Right lung (tissue), 2 donors: ENCODE measurements at regions not wholly inside any gene's neighbourhood (a gene's known extent, or its start where the extent isn't known, plus 50 kb on each side); places are given as distances from the start of the nearest gene placed in this dataset.
A peak's percentile ranks its signal among the peaks of the same experiment; 100 is the strongest.
"Not testable (repeated sequence)": the region's sequence is repeated elsewhere in the genome, so short reads cannot be mapped to it uniquely, and the experiment has no call there.

ENCODE experiments used
- DNase-seq, 2 donors: peaks; one replicate each; pipeline ENCODE4 v3.0.0-alpha.2; 2013

DNA sequence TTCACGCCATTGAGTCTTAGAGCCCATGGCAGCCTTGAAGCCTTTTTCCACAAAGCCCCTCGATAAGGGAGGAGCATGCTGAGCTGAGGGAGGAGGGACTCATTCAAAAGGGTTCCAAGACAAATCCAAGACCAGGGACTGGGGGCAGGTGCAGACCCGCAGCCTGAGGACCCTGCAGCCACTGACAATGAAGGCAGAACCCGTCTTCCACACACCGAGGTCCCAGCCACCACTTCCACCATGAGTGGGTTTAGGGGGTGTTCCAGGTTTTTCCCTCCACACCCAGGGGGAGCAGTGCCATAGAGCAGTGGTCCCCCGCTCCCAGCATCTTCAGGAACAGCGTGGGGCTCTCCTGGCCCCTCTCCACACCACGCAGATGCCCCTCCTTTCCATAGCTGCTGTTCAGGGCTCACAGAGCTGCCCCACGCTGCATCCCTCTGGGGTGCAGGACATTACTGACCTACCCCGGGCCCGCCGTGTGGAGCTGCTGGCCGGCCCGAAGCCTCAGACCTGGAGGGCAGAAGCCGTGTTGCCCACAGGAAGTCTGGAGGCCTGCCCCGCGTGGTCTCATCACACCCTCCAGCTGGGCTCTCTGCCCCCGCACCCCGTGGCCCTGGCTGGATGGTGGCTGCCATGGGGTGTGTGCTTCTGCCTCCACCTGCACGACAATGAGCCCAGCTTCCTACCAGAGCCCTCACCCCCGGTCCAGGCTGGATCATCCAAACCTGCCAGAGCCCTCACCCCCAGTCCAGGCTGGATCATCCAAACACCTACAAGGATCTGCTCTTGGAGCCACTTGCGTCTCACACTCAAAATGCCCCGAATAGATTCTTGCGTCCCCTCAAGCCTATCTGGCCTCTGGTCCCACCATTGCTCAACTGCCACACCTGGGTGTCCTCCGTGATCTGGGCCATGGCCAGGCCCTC lies 220.0 kb upstream of the TCERG1L start:
- DNase-seq, result no peak

DNA sequence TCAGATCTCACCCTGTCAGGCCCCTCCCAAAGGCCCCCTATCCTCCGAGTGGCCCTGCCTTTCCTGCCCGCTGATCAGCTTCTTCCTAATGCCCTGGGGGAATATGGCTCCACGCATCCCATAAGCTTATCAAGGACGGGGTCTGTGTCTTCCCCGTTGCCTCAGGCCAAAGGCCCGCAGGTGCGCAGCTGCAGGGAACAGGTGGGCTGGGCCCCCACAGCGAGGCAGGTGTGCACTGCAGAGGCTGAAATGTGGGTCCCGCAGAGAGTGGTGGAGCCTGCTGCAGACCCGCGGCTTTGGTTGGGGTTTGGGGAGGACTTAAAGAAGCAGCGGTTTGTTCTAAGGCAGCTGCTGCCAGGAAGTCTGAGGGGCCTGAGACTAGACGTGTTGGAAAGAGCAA lies 220.8 kb upstream of the TCERG1L start:
- DNase-seq, result no peak

DNA sequence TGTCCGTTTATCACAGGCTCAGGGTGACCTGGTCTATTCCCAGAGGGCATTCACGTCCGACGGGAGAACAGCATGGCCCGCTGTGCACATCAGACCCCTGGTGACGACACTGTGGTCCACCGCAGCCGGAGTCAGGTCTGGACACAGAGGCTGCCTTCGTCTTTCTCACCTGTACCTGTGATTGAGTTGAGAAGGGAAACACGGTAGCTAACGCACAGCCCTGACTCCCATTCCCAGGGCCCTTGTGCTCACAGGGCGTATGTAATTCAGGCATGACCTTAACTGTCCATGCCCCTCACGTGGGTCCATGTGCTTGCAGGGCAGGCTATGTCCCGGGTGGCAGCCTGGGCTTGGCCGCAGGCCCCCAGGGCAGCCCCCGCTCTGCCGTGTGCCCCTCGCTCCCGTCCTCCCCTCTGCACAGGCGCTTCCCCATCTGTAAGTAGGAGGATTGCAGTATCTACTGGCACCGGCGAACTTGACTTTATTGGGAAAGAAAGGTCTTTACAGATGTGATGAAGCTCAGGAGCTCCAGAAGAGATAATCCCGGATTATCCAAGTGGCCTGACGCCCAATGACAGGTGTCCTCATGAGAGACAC lies 221.3 kb upstream of the TCERG1L start:
- DNase-seq, result no peak

DNA sequence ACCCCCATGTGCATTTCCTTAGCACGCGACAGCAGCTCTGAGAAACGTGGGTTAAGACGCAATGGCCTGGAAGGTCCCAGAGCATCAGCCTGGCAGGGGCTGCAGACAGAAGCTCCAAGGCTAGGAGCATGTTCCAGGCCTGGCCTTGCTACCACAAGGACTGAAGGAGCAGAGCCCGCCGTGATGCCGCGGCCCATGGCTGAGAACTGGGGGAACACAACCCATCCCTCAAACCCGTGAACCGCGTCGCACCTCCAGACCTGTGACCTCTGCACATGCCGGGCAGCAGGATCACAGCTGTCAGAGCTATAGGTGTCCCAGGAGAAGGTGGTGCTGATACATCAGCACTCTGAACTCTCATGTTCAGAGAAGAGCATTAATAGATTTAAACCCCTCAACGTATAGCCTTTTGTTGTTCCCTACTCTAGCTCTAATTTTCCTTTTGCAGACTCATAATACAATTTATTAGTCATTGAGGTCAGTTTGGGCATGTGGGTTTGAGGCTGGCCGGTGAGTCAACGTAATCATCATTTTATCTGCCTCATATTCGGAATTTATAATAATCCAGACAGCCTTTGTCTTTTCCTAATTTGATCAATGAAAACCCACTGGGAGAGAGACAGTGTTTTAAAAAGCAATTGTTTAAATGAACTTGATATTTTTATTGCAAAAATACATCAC lies 222.5 kb upstream of the TCERG1L start:
- no peak for DNase-seq

DNA sequence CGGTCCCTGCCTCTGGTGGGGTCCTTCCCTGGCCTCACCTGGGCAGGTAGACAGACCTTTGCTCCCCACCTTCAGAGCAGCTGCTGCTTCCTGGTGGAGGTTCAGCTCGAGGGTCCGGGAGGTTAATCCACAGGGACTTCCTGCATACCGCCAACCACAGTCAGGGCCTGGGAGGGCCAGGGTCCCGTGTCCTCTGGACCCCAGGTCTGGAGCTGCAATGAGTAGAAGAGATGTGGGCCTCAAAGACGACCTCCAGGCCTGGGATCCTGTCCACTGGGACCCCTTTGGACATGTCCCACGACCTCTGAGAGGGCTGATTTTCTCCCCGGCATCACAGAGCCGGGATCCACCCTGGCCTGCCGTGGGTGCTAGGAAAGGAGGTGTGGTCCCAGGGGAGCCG lies 223.3 kb upstream of the TCERG1L start:
- DNase-seq, result no peak

DNA sequence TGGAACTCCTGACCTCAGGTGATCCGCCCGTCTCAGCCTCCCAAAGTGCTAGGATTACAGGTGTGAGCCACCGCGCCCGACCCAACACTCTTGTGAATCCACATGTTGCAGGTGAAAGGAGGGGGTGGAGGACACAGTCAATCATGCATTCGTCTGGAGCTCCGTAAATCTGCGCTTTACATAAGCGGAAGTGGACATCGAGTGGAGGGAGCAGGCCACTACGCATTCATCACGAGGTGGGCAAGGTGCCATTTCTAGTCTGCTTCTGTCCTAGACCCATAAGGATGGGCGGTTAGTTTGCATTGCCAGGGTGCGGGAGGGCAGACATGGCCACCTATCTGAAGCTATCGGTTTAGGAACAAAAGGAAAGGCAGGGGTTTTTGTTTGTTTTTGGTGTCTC lies 225.2 kb upstream of the TCERG1L start:
- DNase-seq, result no peak

DNA sequence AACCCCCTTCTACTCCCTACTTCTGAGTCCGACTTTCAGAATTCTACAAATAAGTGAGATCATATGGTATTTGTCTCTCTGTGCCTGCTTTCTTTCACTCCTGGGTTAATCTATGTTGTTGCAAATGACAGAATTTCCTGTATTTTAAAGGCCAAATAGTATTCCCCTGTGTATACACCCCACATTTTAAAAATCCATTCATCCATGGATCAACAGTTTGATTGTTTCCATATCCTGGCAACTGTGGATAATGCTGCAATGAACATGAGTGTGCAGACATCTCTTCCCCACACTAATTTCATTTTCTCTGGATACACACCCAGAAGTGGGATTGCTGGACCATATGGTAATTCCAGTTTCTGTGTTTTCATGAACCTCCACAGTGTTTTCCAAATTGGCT lies 225.8 kb upstream of the TCERG1L start:
- no peak for DNase-seq

DNA sequence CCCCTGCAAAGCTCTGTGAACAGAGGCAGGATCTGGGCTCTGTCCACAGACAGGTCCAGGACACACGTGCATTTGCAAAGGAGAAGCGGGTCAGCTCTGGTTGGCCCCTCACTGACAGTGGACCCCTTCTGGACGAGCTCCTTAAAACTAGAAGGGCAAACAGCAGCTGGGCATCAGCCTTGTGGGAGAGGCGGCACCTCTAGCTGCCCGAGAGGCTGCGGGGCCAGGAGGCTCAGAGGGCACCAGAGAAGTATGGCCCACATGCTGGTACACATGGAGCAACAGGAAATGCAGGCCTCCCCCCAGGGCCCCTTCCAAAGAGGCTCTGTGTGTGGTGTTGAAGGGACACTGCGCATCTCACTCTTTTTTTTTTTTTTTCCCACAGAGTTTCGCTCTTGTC lies 233.0 kb upstream of the TCERG1L start:
- DNase-seq, result no peak

DNA sequence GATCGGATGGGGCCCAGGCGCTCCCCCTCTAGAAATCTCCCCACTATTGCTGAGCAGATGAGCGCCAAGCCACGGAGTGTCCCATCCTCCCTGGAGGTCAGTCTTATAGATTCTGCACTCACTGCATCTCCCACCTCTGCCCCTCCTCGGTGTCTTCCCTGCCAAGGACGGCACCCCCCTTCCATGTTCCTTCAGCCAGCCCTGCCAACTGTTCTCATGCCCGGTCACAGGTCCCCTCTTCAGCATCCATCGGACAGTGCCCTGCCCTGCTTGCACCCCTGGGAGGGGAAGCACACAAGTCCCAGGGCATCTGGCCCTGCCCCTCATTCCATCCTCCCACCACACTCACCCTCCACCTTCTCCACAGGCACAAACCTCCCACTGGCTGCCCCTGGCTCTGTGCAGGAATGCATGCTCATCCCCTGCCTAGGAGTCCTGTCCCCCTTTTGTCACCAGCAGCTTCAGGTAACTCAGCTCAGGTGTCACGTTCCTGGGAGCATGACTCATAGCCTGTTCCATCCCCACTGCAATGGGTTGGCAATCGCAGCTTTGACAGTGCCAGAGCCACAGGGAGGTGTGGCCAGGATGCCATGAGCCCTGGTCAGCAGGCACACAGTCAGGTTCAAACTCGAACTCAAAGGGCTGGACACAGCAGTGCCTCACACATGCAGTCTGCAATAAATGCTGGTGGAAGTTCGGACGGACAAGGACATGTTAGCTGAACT lies 234.7 kb upstream of the TCERG1L start:
- no peak for DNase-seq

DNA sequence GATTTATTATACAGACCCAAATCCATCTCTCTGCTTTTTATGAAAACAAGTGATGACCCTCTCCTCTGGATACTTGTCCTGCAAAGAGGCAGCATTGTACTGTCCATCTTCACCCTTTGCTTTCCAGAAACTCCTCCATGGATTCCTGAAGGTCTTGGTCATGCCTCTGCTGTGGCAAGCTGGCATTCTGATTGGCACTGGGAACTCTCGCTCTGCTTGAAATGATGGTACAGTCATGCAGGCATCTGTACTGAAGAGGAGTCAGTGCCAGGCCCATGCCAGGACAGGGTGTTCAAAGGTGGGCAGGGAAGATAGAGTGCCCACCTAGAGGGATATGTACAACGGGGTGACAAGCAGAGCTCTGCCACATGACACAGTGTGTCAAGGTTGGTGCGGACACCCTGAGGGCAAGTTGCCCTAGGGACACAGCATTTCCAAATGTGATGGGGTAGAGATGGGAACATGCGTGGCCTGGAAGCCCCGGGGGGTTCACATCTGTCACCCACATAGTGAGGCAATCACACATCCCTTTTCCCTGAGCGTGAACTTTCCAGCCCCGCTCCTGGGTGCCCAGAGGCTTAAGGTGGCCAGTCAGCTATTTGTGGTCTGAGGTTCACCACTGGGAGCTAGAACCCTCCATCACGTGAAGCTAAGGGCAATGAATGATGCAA lies 235.7 kb upstream of the TCERG1L start:
- DNase-seq, result no peak

DNA sequence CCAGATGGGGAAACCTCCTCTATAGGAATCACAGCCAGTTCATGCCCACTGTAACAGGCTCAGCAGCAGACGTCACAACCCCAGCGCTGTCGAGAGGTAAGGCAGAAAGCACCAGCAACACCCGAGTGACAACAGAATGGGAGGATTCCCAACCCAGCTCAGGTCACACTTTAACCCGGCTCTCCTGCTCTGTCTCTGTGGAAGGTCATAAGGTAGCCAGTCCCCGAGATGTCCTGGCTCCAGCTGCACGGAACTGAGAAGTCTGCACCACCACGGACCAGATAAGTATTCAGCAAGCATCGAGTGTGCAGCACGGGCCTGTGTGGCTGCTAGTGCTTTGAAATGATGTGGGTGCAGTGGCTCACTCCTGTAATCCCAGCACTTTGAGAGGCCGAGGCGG lies 236.7 kb upstream of the TCERG1L start:
- no peak for DNase-seq

DNA sequence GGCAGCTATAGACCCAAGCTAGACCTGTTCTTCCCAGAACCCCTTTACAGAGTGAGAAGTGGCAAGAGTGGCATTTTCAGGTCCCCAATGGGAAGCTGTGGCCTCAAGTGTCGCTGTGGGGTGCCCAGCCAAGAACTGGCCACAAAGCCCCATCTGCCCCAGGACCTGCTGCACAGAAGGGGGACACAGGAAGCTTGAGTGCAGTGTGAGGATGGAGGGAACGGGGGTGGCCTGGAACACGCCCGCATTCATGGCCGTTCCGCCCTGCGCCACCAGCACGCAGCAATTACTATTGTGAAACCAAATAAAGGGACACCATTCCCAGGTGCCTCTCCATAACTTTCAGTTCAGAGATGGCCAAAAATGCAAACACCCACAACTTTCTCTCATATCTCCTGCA lies 237.6 kb upstream of the TCERG1L start:
- no peak for DNase-seq

DNA sequence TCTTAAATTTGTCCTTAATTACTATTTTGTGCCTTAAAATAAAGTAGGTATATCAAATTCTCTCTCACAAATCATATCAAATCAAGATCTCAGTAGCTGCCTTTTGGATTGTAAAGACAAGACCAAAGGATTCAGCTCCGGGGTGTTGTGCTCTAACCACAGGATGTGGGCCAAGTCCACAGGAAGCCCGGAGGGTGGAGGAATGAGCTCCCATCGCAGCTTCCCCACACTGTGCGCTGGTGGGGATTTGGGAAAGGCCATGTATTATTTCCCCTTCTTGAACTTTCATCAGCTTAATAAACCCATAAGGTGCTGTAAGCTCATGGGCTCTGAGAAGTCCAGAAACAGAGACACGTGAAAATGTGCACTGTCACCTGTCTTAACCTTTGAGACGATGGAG lies 241.6 kb upstream of the TCERG1L start:
- DNase-seq, result no peak

DNA sequence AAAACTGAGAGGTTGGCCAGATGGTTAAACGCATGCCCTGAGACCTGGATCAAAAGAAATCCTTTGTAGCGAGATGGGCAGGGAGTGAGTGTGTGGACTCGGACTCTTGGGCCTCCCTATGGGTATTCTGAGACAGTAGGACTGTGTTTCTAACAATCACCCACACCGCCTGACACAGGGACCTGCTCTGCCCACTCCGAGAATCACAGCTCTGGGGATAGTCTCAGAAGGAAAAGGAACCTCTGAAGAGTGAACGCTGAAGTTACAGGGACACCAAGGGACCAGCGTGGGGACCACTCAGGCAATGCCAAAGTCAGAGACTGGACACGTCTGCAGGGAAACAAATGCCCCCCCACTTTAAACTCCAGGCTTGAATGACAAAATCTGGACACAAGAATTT lies 242.1 kb upstream of the TCERG1L start:
- DNase-seq, result no peak

DNA sequence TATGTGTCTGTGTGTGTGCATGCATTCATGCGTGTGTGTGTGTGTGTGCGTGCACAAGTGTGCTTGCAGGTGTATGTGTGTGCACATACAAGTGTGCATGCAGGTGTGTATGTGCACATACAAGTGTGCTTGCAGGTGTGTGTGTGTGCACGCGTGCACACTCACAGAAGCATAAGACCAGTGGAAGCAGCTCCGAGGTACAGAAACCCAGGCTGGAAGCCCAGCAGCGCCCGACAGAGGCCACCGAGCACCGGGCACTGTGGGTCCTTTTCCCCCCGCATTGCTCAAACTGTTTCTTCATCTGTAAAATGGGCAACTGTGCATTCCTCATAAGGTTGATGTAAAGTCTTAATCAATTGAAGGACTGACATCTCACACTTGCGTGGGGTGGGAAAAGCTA lies 243.3 kb upstream of the TCERG1L start:
- no peak for DNase-seq

DNA sequence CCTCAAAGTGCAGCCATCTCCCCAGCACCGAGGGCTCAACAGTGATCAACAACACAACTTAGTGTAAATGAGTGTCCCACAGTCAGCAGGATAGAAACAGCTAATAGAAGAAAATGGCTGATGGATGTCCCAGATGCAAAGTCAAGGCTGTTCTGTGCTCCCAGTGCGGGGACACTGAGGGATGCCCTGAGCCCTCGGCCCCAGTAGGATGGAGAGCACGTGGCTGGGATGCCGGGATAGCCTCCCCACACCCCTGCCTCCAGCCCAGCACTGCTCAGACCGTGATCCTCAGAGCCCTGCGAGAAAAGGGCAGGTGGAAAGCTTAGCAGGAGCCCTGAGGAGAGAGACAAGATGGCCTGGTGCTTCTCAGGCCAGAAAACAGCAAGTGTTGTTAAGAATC lies 243.9 kb upstream of the TCERG1L start:
- no peak for DNase-seq

DNA sequence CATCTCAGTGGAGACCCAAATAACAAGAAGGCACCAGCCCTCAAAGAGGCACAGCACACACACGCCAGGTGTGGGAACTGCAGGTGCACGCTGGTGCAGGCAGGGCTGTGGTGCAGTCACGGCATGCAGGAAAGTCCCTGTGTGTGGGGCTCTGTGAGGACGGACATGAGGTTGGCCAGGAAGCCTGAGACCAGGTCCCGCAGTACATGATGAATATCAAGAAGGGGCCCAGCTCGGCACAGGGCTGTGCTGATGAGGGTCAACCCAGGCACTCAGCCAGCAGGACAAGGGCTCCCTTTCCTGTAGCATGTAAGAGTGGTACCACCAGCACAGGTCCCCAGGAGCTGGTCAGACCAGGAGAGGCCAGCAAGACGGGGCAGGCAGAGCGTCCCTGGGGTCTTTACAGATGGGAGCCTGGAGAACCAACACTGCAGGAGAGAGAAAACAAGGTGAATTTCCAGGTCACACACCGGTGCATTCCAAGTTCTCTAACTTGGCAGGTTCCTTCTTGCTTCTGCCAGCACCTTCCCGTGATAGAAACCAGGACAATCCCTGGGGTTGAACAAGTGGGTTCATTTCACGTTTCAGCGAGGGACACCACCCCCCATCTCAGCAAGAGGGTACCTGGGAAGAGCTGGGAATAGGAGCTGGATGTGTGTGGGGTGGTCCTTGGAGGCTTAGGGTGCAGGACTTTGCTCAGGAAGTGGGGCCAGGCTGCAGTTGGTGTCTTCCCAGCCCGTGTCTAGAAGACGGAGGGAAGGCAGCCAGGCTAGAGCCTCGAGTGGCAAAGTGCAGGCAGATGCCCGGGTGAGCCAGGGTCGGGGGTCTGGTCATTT lies 244.8 kb upstream of the TCERG1L start:
- no peak for DNase-seq

DNA sequence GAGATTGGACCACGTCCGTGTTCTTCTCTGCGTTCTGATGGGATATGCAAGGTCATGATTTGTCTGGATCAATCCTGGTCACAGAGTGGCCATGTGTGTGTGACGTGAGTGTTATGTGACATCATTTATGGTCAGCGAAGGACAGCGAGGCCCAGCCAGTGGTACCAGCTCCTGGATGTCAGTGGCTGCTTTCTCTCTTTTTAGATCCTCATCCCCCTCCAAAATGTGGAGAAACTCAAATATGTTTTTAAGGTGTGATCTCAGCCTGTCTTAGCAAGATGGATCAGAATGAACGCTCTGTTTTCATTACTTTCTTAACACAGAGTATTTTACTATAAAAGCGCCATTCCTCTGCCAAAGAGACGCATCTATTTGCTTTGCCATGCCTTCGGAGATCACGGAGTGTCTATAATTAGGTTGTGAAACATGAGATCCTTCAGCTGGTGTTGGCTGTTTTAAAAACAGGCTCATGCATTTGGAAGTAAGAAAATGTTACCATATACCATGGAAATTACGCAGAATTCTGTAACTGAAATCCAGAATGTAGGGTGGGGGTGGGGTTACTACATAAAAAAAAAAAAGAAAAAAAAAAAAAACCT lies 245.5 kb upstream of the TCERG1L start:
- peak; percentile 35 to 36 for DNase-seq

DNA sequence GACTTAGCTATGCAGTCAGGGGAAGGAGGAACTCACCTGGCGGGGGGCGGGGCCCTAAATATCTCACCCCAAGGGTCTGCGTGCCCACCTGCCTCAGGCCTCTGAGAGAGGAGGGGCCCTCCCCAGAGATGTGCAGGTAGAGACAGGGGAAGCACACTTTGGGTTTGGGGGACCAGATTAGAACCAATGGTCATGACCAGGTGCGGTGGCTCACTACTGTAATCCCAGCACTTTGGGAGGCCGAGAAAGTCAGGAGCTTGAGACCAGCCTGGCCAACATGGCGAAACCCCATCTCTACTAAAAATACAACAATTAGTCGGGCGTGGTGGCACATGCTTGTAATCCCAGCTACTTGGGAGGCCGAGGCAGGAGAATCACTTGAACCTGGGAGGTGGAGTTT lies 246.4 kb upstream of the TCERG1L start:
- DNase-seq, result not testable (repeated sequence)

DNA sequence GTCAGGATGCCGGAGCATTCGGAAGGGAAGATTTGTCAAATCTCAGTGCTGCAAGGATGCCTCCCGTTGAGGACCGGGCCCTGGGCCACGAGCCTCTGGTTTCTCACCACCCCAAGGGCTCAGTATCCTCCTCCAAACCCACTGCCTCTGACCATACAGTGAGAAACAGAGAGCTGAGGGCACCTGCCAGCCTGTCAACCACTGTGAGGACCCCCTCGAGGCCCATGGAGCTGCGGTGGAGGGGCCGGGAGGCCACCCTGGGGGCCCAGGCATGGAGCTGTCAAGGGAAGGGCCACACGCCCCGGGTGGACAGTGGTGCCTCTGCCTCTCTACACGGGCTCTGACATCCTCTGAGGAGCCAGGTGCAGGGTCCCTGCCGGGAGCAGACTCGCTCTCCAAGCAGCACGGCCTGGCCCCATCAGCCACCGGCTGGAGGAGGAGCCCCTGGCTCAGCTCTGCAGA lies 248.0 kb upstream of the TCERG1L start:
- DNase-seq, result no peak
